ENCODE measurements at regions not wholly inside any gene's neighbourhood (a gene's known extent, or its start where the extent isn't known, plus 50 kb on each side); places are given as distances from the start of the nearest gene placed in this dataset.

GRCh38 chr20:17044891-17045290 lies 181.9 kb upstream of the PCSK2 start:
- TF ChIP-seq EZH2 (IDR thresholded peaks at IDR 0.05; ENCODE audit: low read length) (no peak), CTCF (optimal IDR thresholded peaks at IDR 0.05 in 1 of 3, IDR thresholded peaks at IDR 0.05 in 1 of 3, conservative IDR thresholded peaks at IDR 0.05 in 1 of 3; ENCODE audit: extremely low read depth in 1 of 3, insufficient read depth in 2 of 3, low read length in 3 of 3) (no peak)

Measured in keratinocyte (primary cell).